ENCODE measurements at regions not wholly inside any gene's neighbourhood (a gene's known extent, or its start where the extent isn't known, plus 50 kb on each side); places are given as distances from the start of the nearest gene placed in this dataset.

GRCh38 chr12:63445224-63445880, 222.9 kb downstream of the DPY19L2 start (continued):
- TF ChIP-seq, protein P1, sequence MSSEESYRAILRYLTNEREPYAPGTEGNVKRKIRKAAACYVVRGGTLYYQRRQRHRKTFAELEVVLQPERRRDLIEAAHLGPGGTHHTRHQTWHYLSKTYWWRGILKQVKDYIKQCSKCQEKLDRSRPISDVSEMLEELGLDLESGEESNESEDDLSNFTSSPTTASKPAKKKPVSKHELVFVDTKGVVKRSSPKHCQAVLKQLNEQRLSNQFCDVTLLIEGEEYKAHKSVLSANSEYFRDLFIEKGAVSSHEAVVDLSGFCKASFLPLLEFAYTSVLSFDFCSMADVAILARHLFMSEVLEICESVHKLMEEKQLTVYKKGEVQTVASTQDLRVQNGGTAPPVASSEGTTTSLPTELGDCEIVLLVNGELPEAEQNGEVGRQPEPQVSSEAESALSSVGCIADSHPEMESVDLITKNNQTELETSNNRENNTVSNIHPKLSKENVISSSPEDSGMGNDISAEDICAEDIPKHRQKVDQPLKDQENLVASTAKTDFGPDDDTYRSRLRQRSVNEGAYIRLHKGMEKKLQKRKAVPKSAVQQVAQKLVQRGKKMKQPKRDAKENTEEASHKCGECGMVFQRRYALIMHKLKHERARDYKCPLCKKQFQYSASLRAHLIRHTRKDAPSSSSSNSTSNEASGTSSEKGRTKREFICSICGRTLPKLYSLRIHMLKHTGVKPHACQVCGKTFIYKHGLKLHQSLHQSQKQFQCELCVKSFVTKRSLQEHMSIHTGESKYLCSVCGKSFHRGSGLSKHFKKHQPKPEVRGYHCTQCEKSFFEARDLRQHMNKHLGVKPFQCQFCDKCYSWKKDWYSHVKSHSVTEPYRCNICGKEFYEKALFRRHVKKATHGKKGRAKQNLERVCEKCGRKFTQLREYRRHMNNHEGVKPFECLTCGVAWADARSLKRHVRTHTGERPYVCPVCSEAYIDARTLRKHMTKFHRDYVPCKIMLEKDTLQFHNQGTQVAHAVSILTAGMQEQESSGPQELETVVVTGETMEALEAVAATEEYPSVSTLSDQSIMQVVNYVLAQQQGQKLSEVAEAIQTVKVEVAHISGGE (CRISPR knock-in tag; IDR thresholded peaks at IDR 0.05): no peak
- TF ChIP-seq CHD1 (IDR thresholded peaks at IDR 0.05; ENCODE audit: low read depth, low read length) (no peak), ZSCAN29 (IDR thresholded peaks at IDR 0.05) (no peak), POLR2AphosphoS5 (IDR thresholded peaks at IDR 0.05; ENCODE audit: low read length) (no peak), MXI1 (IDR thresholded peaks at IDR 0.05; ENCODE audit: low read depth, low read length) (no peak)
- TF ChIP-seq, protein P2, sequence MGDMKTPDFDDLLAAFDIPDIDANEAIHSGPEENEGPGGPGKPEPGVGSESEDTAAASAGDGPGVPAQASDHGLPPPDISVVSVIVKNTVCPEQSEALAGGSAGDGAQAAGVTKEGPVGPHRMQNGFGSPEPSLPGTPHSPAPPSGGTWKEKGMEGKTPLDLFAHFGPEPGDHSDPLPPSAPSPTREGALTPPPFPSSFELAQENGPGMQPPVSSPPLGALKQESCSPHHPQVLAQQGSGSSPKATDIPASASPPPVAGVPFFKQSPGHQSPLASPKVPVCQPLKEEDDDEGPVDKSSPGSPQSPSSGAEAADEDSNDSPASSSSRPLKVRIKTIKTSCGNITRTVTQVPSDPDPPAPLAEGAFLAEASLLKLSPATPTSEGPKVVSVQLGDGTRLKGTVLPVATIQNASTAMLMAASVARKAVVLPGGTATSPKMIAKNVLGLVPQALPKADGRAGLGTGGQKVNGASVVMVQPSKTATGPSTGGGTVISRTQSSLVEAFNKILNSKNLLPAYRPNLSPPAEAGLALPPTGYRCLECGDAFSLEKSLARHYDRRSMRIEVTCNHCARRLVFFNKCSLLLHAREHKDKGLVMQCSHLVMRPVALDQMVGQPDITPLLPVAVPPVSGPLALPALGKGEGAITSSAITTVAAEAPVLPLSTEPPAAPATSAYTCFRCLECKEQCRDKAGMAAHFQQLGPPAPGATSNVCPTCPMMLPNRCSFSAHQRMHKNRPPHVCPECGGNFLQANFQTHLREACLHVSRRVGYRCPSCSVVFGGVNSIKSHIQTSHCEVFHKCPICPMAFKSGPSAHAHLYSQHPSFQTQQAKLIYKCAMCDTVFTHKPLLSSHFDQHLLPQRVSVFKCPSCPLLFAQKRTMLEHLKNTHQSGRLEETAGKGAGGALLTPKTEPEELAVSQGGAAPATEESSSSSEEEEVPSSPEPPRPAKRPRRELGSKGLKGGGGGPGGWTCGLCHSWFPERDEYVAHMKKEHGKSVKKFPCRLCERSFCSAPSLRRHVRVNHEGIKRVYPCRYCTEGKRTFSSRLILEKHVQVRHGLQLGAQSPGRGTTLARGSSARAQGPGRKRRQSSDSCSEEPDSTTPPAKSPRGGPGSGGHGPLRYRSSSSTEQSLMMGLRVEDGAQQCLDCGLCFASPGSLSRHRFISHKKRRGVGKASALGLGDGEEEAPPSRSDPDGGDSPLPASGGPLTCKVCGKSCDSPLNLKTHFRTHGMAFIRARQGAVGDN (IDR thresholded peaks at IDR 0.05): no peak

All from GM12878 (cell line).